ENCODE measurements at regions not wholly inside any gene's neighbourhood (a gene's known extent, or its start where the extent isn't known, plus 50 kb on each side); places are given as distances from the start of the nearest gene placed in this dataset.

DNA sequence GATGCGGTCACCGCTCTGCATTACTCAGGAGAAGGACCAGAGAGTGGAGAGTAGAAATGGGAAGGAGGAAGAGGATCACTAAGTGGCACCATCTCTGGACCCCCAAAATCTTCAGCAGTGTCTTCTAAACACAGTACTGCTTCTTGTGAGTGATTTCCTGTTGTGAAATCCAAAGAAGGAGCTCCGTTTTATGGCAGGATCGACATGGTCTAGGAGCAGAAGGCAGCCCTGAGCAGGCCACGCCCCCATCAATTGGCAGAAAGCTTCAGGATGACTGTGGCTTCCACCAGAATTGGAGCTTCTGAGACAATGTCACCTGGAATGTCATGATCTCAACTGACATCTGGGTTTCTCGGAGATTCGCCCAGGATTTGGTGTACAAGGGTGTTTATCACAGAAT, 171.5 kb downstream of the ADSS2 start:
- TF ChIP-seq, protein P1, sequence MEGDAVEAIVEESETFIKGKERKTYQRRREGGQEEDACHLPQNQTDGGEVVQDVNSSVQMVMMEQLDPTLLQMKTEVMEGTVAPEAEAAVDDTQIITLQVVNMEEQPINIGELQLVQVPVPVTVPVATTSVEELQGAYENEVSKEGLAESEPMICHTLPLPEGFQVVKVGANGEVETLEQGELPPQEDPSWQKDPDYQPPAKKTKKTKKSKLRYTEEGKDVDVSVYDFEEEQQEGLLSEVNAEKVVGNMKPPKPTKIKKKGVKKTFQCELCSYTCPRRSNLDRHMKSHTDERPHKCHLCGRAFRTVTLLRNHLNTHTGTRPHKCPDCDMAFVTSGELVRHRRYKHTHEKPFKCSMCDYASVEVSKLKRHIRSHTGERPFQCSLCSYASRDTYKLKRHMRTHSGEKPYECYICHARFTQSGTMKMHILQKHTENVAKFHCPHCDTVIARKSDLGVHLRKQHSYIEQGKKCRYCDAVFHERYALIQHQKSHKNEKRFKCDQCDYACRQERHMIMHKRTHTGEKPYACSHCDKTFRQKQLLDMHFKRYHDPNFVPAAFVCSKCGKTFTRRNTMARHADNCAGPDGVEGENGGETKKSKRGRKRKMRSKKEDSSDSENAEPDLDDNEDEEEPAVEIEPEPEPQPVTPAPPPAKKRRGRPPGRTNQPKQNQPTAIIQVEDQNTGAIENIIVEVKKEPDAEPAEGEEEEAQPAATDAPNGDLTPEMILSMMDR (conservative IDR thresholded peaks at IDR 0.05), result no peak; the same call in 1 of the 2 replicates
- TF ChIP-seq EZH2 (IDR thresholded peaks at IDR 0.05; ENCODE audit: low read depth), result no peak

All from PC-9 (cell line).